PC-9 (cell line): ENCODE measurements at regions not wholly inside any gene's neighbourhood (a gene's known extent, or its start where the extent isn't known, plus 50 kb on each side); places are given as distances from the start of the nearest gene placed in this dataset.

ENCODE experiments used
- BruUV-seq: library from RNA; stranded (reverse); fragments of 400-500 nt; replicated peaks from 2 replicates; lab custom pipeline; 2021; lab: Mats Ljungman, UMichigan
- CTCF ChIA-PET: fragments of 300-600 bp; sonication (Branson Sonifier 250); formaldehyde crosslinking; loops from one replicate; lab custom pipeline; 2022; ENCODE audit warnings: antibody characterized with exemption; lab: Charles Lee
- POLR2A ChIA-PET: fragments of 300-600 bp; sonication (Branson Sonifier 250); formaldehyde crosslinking; loops from one replicate; lab custom pipeline; 2022; ENCODE audit warnings: antibody characterized with exemption; ENCODE audit not compliant: unreplicated experiment; lab: Charles Lee
- DNase-seq, 2 experiments: peaks; one replicate each; pipeline versions ENCODE4 v3.0.0 to v3.0.0-alpha.2; 2015 to 2022; ENCODE audit warnings: mixed read lengths in 1 of 2
- H2AFZ ChIP-seq: fragments of 200-600 bp; sonication (generic); 2 replicates; pipeline ENCODE4 v1.8.1; 2017; ENCODE audit warnings: antibody characterized with exemption
- H3F3A ChIP-seq: fragments of 200-600 bp; sonication (generic); 2 replicates; pipeline ENCODE4 v1.8.1; 2017; ENCODE audit warnings: antibody characterized with exemption, mild to moderate bottlenecking, low read depth; ENCODE audit not compliant: insufficient read depth
- H3K27ac ChIP-seq: fragments of 200-600 bp; sonication (generic); 2 replicates; pipeline ENCODE4 v1.6.1; 2016; ENCODE audit warnings: mixed run types
- H3K27me3 ChIP-seq: fragments of 200-600 bp; sonication (generic); 2 replicates; pipeline ENCODE4 v1.6.1; 2016; ENCODE audit warnings: low read depth, mixed run types; ENCODE audit not compliant: insufficient read depth
- H3K36me3 ChIP-seq: fragments of 200-600 bp; sonication (generic); 2 replicates; pipeline ENCODE4 v1.6.1; 2016; ENCODE audit warnings: low read depth, mixed run types
- H3K4me1 ChIP-seq: fragments of 200-600 bp; sonication (generic); replicated peaks from 2 replicates; pipeline ENCODE4 v1.6.1; 2016; ENCODE audit warnings: mixed run types; ENCODE audit not compliant: insufficient read depth
- H3K4me2 ChIP-seq: fragments of 200-600 bp; sonication (generic); 2 replicates; pipeline ENCODE4 v1.6.1; 2017; ENCODE audit warnings: mixed run types
- H3K4me3 ChIP-seq: fragments of 200-600 bp; sonication (generic); 2 replicates; pipeline ENCODE4 v1.6.1; 2016; ENCODE audit warnings: mixed run types
- H3K79me2 ChIP-seq: fragments of 200-600 bp; sonication (generic); 2 replicates; pipeline ENCODE4 v1.6.1; 2017; ENCODE audit warnings: low read depth, mixed run types
- H3K9me2 ChIP-seq: fragments of 200-600 bp; sonication (generic); 2 replicates; pipeline ENCODE4 v1.8.1; 2017; ENCODE audit warnings: mild to moderate bottlenecking; ENCODE audit not compliant: insufficient read depth
- H3K9me3 ChIP-seq: fragments of 200-600 bp; sonication (generic); 2 replicates; pipeline ENCODE4 v1.8.1; 2016; ENCODE audit warnings: low read depth; ENCODE audit not compliant: insufficient read depth
- H4K20me1 ChIP-seq: fragments of 200-600 bp; sonication (generic); 2 replicates; pipeline ENCODE4 v1.8.1; 2017; ENCODE audit not compliant: insufficient read depth
- CTCF ChIP-seq: fragments of 200-600 bp; sonication (generic); conservative IDR thresholded peaks from 2 replicates; pipeline ENCODE4 v1.6.1; 2017; ENCODE audit warnings: mixed run types, antibody characterized with exemption, mild to moderate bottlenecking, moderate library complexity
- EZH2 ChIP-seq: fragments of 200-600 bp; sonication (generic); IDR thresholded peaks from 2 replicates; pipeline ENCODE4 v1.8.0; 2017; ENCODE audit warnings: antibody characterized with exemption, low read depth
- intact Hi-C: fragments of 100-400 bp; cut with micrococcal nuclease; formaldehyde crosslinking; loops from one replicate; pipeline ENCODE4 v1.10.0; 2022; ENCODE audit not compliant: unreplicated experiment

DNA sequence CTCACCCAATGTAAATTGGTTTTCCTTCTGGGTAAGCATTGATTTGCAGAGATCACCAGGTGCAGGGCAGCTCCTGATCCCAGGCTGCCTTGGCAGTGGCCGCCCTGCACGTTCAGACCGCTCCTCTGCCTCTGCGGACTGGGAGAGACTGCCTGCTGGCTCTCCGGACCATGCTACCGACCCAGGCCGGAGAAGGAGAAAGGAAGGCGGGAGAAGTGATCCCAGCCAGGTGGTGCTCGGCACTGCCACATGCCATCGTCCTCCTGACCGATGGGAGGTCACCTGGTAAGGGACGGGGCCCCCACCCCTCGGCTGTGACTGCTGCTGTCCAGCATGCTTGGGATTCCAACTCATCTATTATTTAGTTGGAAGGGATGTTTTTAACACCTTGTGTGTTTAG, 108.1 kb upstream of the POU3F3 start:
- H3K27ac ChIP-seq: no peak overlapping the region
- H3F3A ChIP-seq: no peaks in the 10 kb centered on the region
- no peaks in the 10 kb centered on the region for H3K4me1 ChIP-seq
- CTCF ChIA-PET: no interaction called here
- no peaks in the 10 kb centered on the region for H3K9me3 ChIP-seq
- no peaks in the 10 kb centered on the region for H3K36me3 ChIP-seq
- BruUV-seq: no TSS peak
- H3K79me2 ChIP-seq: no peaks in the 10 kb centered on the region
- no peak overlapping the region for H2AFZ ChIP-seq
- DNase-seq: no peak
- H4K20me1 ChIP-seq: no peaks in the 10 kb centered on the region
- no peaks in the 10 kb centered on the region for H3K9me2 ChIP-seq
- POLR2A ChIA-PET: no interaction called here
- intact Hi-C loops: no loop called here
- H3K4me2 ChIP-seq: no peak overlapping the region
- no peak for TF ChIP-seq EZH2
- no peak for TF ChIP-seq CTCF
- no peak overlapping the region for H3K4me3 ChIP-seq
- H3K27me3 ChIP-seq: peaks cover 68% of the 10 kb centered on the region

DNA sequence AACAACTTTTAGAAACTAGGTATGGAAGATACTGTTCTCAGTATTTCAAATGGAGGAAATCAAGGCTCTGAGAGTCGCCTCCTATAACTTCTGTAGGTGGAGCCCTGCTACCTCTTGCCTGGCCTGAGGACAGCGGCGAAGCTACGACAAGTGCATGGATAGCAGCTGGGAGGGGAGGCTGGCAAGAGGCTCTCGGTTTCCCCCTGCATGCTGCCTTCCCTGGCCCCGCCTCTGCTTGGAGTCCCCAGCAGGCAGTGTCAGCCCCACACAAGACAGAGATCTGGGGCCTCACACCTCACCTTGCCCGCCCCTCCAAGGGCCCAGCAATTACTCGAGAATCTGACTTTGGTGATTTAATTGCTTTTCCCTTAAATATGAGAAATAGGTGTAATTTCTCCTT, 107.6 kb upstream of the POU3F3 start:
- ChIA-PET POLR2A (no interaction called here), CTCF (no interaction called here)
- Histone ChIP-seq H3K27ac (no peak overlapping the region), H2AFZ (no peak overlapping the region), H3K9me3 (no peaks in the 10 kb centered on the region), H3K36me3 (no peaks in the 10 kb centered on the region), H3K4me3 (no peak overlapping the region), H3K79me2 (no peaks in the 10 kb centered on the region), H3K4me1 (no peaks in the 10 kb centered on the region), H3K27me3 (peaks cover 68% of the 10 kb centered on the region), H3K9me2 (no peaks in the 10 kb centered on the region), H4K20me1 (no peaks in the 10 kb centered on the region), H3F3A (no peaks in the 10 kb centered on the region), H3K4me2 (no peak overlapping the region)
- no peak for DNase-seq
- intact Hi-C loops: no loop called here
- TF ChIP-seq EZH2: no peak
- TF ChIP-seq CTCF: no peak
- no TSS peak for BruUV-seq

DNA sequence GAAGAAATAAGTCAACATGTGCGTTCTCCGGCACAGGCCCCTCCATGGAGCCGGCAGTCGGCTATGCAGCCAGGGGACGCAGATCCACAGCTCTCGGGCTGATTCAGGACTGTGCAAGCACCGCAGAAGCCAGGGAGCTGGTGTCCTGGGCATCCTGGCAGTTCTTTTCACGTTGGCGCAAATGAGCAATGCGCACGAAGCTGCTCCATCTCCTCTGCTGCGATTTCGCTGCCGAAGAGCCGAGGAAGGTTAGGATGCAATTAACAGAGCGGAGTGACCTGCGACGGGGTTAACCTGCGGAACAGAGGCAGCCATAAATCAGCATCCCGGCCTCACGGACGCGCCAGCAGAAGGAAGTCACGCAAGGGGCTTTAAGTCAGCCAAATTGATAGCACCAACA, 107.1 kb upstream of the POU3F3 start:
- H3K9me3 ChIP-seq: no peaks in the 10 kb centered on the region
- H3K4me2 ChIP-seq: no peak overlapping the region
- H3K27ac ChIP-seq: no peak overlapping the region
- no peak overlapping the region for H2AFZ ChIP-seq
- TF ChIP-seq CTCF (no peak), EZH2 (no peak)
- DNase-seq: no peak
- no peaks in the 10 kb centered on the region for H3K36me3 ChIP-seq
- H3K79me2 ChIP-seq: no peaks in the 10 kb centered on the region
- H3F3A ChIP-seq: no peaks in the 10 kb centered on the region
- no TSS peak for BruUV-seq
- ChIA-PET CTCF (no interaction called here), POLR2A (no interaction called here)
- intact Hi-C loops: no loop called here
- peaks cover 69% of the 10 kb centered on the region for H3K27me3 ChIP-seq
- H3K4me1 ChIP-seq: no peaks in the 10 kb centered on the region
- no peak overlapping the region for H3K4me3 ChIP-seq
- H3K9me2 ChIP-seq: no peaks in the 10 kb centered on the region
- no peaks in the 10 kb centered on the region for H4K20me1 ChIP-seq
